HG03442 (cell line): ENCODE measurements at regions not wholly inside any gene's neighbourhood (a gene's known extent, or its start where the extent isn't known, plus 50 kb on each side); places are given as distances from the start of the nearest gene placed in this dataset.

Experiments used
- ATAC-seq: cut with Tn5 transposase; IDR thresholded peaks from one replicate; pipeline ENCODE4 v1.9.1; 2021; ENCODE audit warnings: mild to moderate bottlenecking, moderate library complexity; ENCODE audit not compliant: unreplicated experiment

- no peak for ATAC-seq
Observed at GRCh38 chr1:232111611-232112010, 485.0 kb downstream of the DISC1 start.

- no peak for ATAC-seq
Observed at GRCh38 chr1:232110281-232111090, 483.9 kb downstream of the DISC1 start.

GRCh38 chr1:232109391-232109790 lies 482.8 kb downstream of the DISC1 start:
- ATAC-seq = no peak

GRCh38 chr1:232108598-232108997 lies 482.0 kb downstream of the DISC1 start:
- no peak for ATAC-seq

- no peak for ATAC-seq
Observed at GRCh38 chr1:232106415-232106814, 479.8 kb downstream of the DISC1 start.

- no peak for ATAC-seq
Observed at GRCh38 chr1:232105561-232105960, 479.0 kb downstream of the DISC1 start.

GRCh38 chr1:232101231-232101630 lies 474.6 kb downstream of the DISC1 start:
- ATAC-seq = no peak

- no peak for ATAC-seq
Observed at GRCh38 chr1:232096751-232097150, 470.2 kb downstream of the DISC1 start.
